PC-3 (cell line): ENCODE measurements at regions not wholly inside any gene's neighbourhood (a gene's known extent, or its start where the extent isn't known, plus 50 kb on each side); places are given as distances from the start of the nearest gene placed in this dataset.

ENCODE experiments used
- ATAC-seq: fragments of 200-7000 bp; cut with Tn5 transposase; 2 replicates; pipeline ENCODE4 v1.9.1; 2020; ENCODE audit warnings: mild to moderate bottlenecking, moderate library complexity
- BruUV-seq: library from RNA; stranded (reverse); fragments of 400-500 nt; replicated peaks from 2 replicates; lab custom pipeline; 2021; lab: Mats Ljungman, UMichigan
- CTCF ChIA-PET: fragments of 300-600 bp; sonication (Branson Sonifier 250); formaldehyde crosslinking; loops from one replicate; lab custom pipeline; 2022; ENCODE audit warnings: antibody characterized with exemption; lab: Charles Lee
- POLR2A ChIA-PET: fragments of 300-600 bp; sonication (Branson Sonifier 250); formaldehyde crosslinking; loops from one replicate; lab custom pipeline; 2022; ENCODE audit warnings: antibody characterized with exemption; ENCODE audit not compliant: unreplicated experiment; lab: Charles Lee
- DNase-seq: peaks from one replicate; pipeline ENCODE4 v3.0.0-alpha.2; 2015
- H2AFZ ChIP-seq: fragments of 300-600 bp; sonication (generic); 2 replicates; pipeline ENCODE4 v1.6.0; 2016; ENCODE audit warnings: antibody characterized with exemption, low read length
- H3F3A ChIP-seq: fragments of 300-600 bp; sonication (generic); one replicate; pipeline ENCODE4 v1.6.0; 2017; ENCODE audit warnings: antibody characterized with exemption, low read length, control low read depth, mild to moderate bottlenecking; ENCODE audit not compliant: unreplicated experiment
- H3K27ac ChIP-seq: fragments of 300-600 bp; sonication (generic); 2 replicates; pipeline ENCODE4 v1.5.1; 2016; ENCODE audit warnings: mild to moderate bottlenecking, low read length
- H3K27me3 ChIP-seq: fragments of 300-600 bp; sonication (generic); 2 replicates; pipeline ENCODE4 v1.6.1; 2016; ENCODE audit warnings: low read length, mixed read lengths
- H3K36me3 ChIP-seq: fragments of 300-600 bp; sonication (generic); 2 replicates; pipeline ENCODE4 v1.6.1; 2016; ENCODE audit warnings: low read depth, mixed run types, low read length, mixed read lengths
- H3K4me1 ChIP-seq: fragments of 300-600 bp; sonication (generic); 2 replicates; pipeline ENCODE4 v1.5.1; 2016; ENCODE audit warnings: low read length; ENCODE audit not compliant: insufficient read depth
- H3K4me2 ChIP-seq: fragments of 300-600 bp; sonication (generic); 2 replicates; pipeline ENCODE4 v1.6.0; 2016; ENCODE audit warnings: low read length
- H3K4me3 ChIP-seq: fragments of 300-600 bp; sonication (generic); 2 replicates; pipeline ENCODE4 v1.5.1; 2016; ENCODE audit warnings: mild to moderate bottlenecking, low read length, mixed read lengths
- H3K79me2 ChIP-seq: fragments of 300-600 bp; sonication (generic); 2 replicates; pipeline ENCODE4 v1.6.1; 2017; ENCODE audit warnings: low read length, mixed read lengths
- H3K9ac ChIP-seq: fragments of 300-600 bp; sonication (generic); 2 replicates; pipeline ENCODE4 v1.6.0; 2016; ENCODE audit warnings: mild to moderate bottlenecking, low read length
- H3K9me2 ChIP-seq: fragments of 300-600 bp; sonication (generic); replicated peaks from 2 replicates; pipeline ENCODE4 v1.6.1; 2016; ENCODE audit warnings: mixed run types, low read length, mixed read lengths
- H3K9me3 ChIP-seq: fragments of 300-600 bp; sonication (generic); 2 replicates; pipeline ENCODE4 v1.6.1; 2016; ENCODE audit warnings: low read length, mixed read lengths
- H4K20me1 ChIP-seq: fragments of 300-600 bp; sonication (generic); 2 replicates; pipeline ENCODE4 v1.6.1; 2016; ENCODE audit warnings: low read length, mixed read lengths
- EZH2 ChIP-seq: fragments of 300-600 bp; sonication (generic); IDR thresholded peaks from one replicate; pipeline ENCODE4 v1.6.1; 2017; ENCODE audit warnings: antibody characterized with exemption, mild to moderate bottlenecking, low read length; ENCODE audit not compliant: unreplicated experiment
- EZH2phosphoT487 ChIP-seq: fragments of 300-600 bp; sonication (generic); IDR thresholded peaks from 2 replicates; pipeline ENCODE4 v1.6.1; 2018; ENCODE audit warnings: mild to moderate bottlenecking, antibody characterized with exemption, low read length, borderline replicate concordance
- intact Hi-C: fragments of 100-400 bp; cut with micrococcal nuclease; formaldehyde crosslinking; loops from 2 replicates; pipeline ENCODE4 v1.9.0; 2023
- TF ChIP-seq, protein P1 (sequence below): fragments of 300-600 bp; sonication (generic); conservative IDR thresholded peaks from 2 replicates; pipeline ENCODE4 v1.5.1; 2017; ENCODE audit warnings: antibody characterized with exemption, low read depth, mild to moderate bottlenecking, low read length

DNA sequence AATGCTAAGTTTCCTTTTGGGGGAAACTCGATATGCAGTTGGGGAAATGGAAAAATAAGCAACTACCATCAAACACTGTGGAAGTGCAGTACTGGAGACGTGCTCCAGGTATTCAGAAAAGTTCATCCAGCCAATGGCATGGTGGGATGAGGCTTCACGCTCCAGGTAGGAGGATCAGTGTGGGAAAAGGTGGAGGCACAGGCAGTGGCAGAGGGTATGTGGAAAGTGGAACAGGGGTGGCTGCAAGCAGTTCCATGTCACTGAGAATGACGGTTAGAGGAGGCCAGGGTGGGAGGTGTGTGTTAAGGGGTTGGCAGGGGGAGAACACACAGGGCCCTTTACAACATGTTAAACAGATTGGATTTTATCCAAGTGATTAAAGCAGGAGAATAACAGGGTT is 105.1 kb upstream of the NCAM1 start:
- intact Hi-C loops = no loop called here
- ATAC-seq (no peak), DNase-seq (no peak)
- no peak overlapping the region for H3K9ac ChIP-seq
- peaks cover 3% of the 10 kb centered on the region; the same call in 1 of the 2 replicates for H3K9me3 ChIP-seq
- no peaks in the 10 kb centered on the region for H3F3A ChIP-seq
- no peak overlapping the region for H2AFZ ChIP-seq
- H3K4me3 ChIP-seq = no peak overlapping the region
- no peak overlapping the region for H3K4me2 ChIP-seq
- ChIA-PET CTCF (no interaction called here), POLR2A (no interaction called here)
- H3K27me3 ChIP-seq = no peaks in the 10 kb centered on the region
- TF ChIP-seq EZH2 (no peak), EZH2phosphoT487 (no peak)
- TF ChIP-seq, protein P1, sequence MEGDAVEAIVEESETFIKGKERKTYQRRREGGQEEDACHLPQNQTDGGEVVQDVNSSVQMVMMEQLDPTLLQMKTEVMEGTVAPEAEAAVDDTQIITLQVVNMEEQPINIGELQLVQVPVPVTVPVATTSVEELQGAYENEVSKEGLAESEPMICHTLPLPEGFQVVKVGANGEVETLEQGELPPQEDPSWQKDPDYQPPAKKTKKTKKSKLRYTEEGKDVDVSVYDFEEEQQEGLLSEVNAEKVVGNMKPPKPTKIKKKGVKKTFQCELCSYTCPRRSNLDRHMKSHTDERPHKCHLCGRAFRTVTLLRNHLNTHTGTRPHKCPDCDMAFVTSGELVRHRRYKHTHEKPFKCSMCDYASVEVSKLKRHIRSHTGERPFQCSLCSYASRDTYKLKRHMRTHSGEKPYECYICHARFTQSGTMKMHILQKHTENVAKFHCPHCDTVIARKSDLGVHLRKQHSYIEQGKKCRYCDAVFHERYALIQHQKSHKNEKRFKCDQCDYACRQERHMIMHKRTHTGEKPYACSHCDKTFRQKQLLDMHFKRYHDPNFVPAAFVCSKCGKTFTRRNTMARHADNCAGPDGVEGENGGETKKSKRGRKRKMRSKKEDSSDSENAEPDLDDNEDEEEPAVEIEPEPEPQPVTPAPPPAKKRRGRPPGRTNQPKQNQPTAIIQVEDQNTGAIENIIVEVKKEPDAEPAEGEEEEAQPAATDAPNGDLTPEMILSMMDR = no peak
- H4K20me1 ChIP-seq = no peaks in the 10 kb centered on the region
- H3K27ac ChIP-seq = no peak overlapping the region
- no peaks in the 10 kb centered on the region for H3K79me2 ChIP-seq
- no peaks in the 10 kb centered on the region for H3K36me3 ChIP-seq
- H3K9me2 ChIP-seq = no peaks in the 10 kb centered on the region
- H3K4me1 ChIP-seq = no peaks in the 10 kb centered on the region
- no TSS peak for BruUV-seq

DNA sequence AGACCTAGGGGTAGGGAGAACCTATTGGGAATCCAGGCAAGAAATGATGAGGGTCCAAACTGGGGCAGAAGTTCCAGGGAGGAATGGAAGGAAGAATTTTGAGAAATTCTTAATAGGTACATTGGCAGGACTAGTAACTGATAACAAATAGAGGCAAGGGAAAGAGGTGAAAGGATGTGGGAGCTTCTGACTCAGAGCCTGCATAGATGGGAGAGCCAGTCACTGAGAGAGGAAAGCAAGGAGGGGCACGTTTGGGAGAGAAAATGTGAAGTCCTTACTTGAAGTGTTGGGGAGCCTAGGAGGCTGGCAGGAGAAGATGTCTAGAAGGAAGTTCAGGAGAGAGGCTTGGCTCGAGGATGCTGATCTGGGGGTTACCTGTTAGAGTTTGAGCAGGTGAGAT is 104.6 kb upstream of the NCAM1 start:
- no peak for DNase-seq
- Histone ChIP-seq H3K4me2 (no peak overlapping the region), H3K9ac (no peak overlapping the region), H2AFZ (no peak overlapping the region), H3F3A (no peaks in the 10 kb centered on the region), H3K27ac (no peak overlapping the region), H3K79me2 (no peaks in the 10 kb centered on the region), H3K4me3 (no peak overlapping the region), H3K4me1 (no peaks in the 10 kb centered on the region), H3K27me3 (no peaks in the 10 kb centered on the region), H3K9me2 (no peaks in the 10 kb centered on the region), H3K9me3 (peaks cover 8% of the 10 kb centered on the region), H3K36me3 (no peaks in the 10 kb centered on the region), H4K20me1 (no peaks in the 10 kb centered on the region)
- BruUV-seq = no TSS peak
- intact Hi-C loops = no loop called here
- ATAC-seq = no peak
- ChIA-PET CTCF (no interaction called here), POLR2A (no interaction called here)
- TF ChIP-seq, protein P1 = no peak
- TF ChIP-seq EZH2phosphoT487 = no peak
- no peak for TF ChIP-seq EZH2

- intact Hi-C loops = no loop called here
- no peak overlapping the region for H3K9ac ChIP-seq
- no peaks in the 10 kb centered on the region for H3K27me3 ChIP-seq
- peaks cover 16% of the 10 kb centered on the region for H3K9me3 ChIP-seq
- no peaks in the 10 kb centered on the region for H3K9me2 ChIP-seq
- TF ChIP-seq EZH2 (no peak), EZH2phosphoT487 (no peak)
- TF ChIP-seq, protein P1 = no peak
- no peak overlapping the region for H3K4me2 ChIP-seq
- H3K4me3 ChIP-seq = no peak overlapping the region
- no peaks in the 10 kb centered on the region for H3K79me2 ChIP-seq
- H2AFZ ChIP-seq = no peak overlapping the region
- no peak overlapping the region for H3K27ac ChIP-seq
- ChIA-PET CTCF (no interaction called here), POLR2A (no interaction called here)
- ATAC-seq = no peak
- no peaks in the 10 kb centered on the region for H4K20me1 ChIP-seq
- no peaks in the 10 kb centered on the region for H3F3A ChIP-seq
- BruUV-seq = no TSS peak
- DNase-seq = no peak
- no peaks in the 10 kb centered on the region for H3K36me3 ChIP-seq
- no peaks in the 10 kb centered on the region for H3K4me1 ChIP-seq
Measured at GRCh38 chr11:112858289-112859023, 102.8 kb upstream of the NCAM1 start.
